Activated T-helper 1 cell treated with anti-CD3 and anti-CD28 coated beads, Interleukin-12 subunit alpha, Interleukin-12 subunit beta, Interleukin-2, Interleukin-4 antibody, amounts not matched to agents 30 ng/mL and 10 ng/mL and 1 ng/mL, durations not matched to agents 14 hours and 24 hours and 36 hours (primary cell): ENCODE measurements at regions not wholly inside any gene's neighbourhood (a gene's known extent, or its start where the extent isn't known, plus 50 kb on each side); places are given as distances from the start of the nearest gene placed in this dataset.
A peak's percentile ranks its signal among the peaks of the same experiment; 100 is the strongest.

Experiments
- DNase-seq: peaks from one replicate; pipeline ENCODE4 v3.0.0; 2021; ENCODE audit warnings: low spot score
- H3K27ac Mint-ChIP-seq: one replicate; pipeline ENCODE4 v1.8.0; 2021; ENCODE audit warnings: mild to moderate bottlenecking, mixed read lengths
- H3K27me3 Mint-ChIP-seq: one replicate; pipeline ENCODE4 v1.8.0; 2022; ENCODE audit warnings: mild to moderate bottlenecking, moderate library complexity, mixed read lengths; ENCODE audit not compliant: insufficient read depth
- H3K36me3 Mint-ChIP-seq: one replicate; pipeline ENCODE4 v1.8.0; 2021; ENCODE audit warnings: low read depth, mixed read lengths
- H3K4me1 Mint-ChIP-seq: one replicate; pipeline ENCODE4 v1.8.0; 2021; ENCODE audit warnings: low read depth, mixed read lengths
- H3K4me3 Mint-ChIP-seq: one replicate; pipeline ENCODE4 v1.8.0; 2021; ENCODE audit warnings: mild to moderate bottlenecking, moderate library complexity, mixed read lengths
- H3K9me3 Mint-ChIP-seq: one replicate; pipeline ENCODE4 v1.8.0; 2021; ENCODE audit warnings: mixed read lengths
- intact Hi-C: fragments of 100-400 bp; cut with micrococcal nuclease; formaldehyde crosslinking; loops from one replicate; pipeline ENCODE4 v1.15.1; 2024

- Mint-ChIP-seq H3K9me3 (no peaks in the 10 kb centered on the region), H3K4me1 (no peaks in the 10 kb centered on the region), H3K27me3 (peaks cover 3% of the 10 kb centered on the region), H3K27ac (no peak overlapping the region), H3K4me3 (no peak overlapping the region), H3K36me3 (no peaks in the 10 kb centered on the region)
- intact Hi-C loops = no loop called here
- no peak for DNase-seq
Observed at GRCh38 chr18:44497757-44498490, 182.8 kb upstream of the SETBP1 start.

- no peaks in the 10 kb centered on the region for H3K36me3 Mint-ChIP-seq
- DNase-seq = no peak
- peaks cover 3% of the 10 kb centered on the region for H3K27me3 Mint-ChIP-seq
- intact Hi-C loops = no loop called here
- H3K9me3 Mint-ChIP-seq = no peaks in the 10 kb centered on the region
- no peak overlapping the region for H3K27ac Mint-ChIP-seq
- H3K4me1 Mint-ChIP-seq = no peaks in the 10 kb centered on the region
- H3K4me3 Mint-ChIP-seq = no peak overlapping the region
Observed at GRCh38 chr18:44500808-44501610, 179.7 kb upstream of the SETBP1 start.

DNA sequence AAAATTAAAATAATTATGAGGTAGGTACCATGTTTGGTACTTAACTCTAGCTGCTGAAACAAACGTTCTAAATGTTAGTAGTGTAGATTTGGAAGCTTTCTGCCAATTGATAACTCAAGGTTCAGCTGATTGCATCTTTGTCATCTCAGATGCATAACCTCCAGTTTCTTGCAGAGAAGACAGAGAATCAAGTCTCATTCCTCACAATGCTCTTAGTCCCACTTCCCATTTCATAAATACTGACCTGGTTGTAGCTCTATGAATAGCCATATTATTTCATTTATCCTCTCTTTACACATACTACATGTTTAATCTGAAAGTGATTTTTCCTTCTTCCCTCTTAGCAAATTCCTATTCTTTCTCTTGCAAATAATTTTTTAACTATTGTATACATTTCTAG is 178.5 kb upstream of the SETBP1 start:
- intact Hi-C loops = no loop called here
- DNase-seq = no peak
- H3K27ac Mint-ChIP-seq = no peak overlapping the region
- no peak overlapping the region for H3K4me3 Mint-ChIP-seq
- peaks cover 3% of the 10 kb centered on the region for H3K27me3 Mint-ChIP-seq
- H3K4me1 Mint-ChIP-seq = no peaks in the 10 kb centered on the region
- H3K9me3 Mint-ChIP-seq = no peaks in the 10 kb centered on the region
- H3K36me3 Mint-ChIP-seq = no peaks in the 10 kb centered on the region

GRCh38 chr18:44502790-44503189 is 177.9 kb upstream of the SETBP1 start:
- no peak for DNase-seq
- Mint-ChIP-seq H3K27me3 (peaks cover 3% of the 10 kb centered on the region), H3K4me3 (no peak overlapping the region), H3K4me1 (no peaks in the 10 kb centered on the region), H3K9me3 (no peaks in the 10 kb centered on the region), H3K36me3 (no peaks in the 10 kb centered on the region), H3K27ac (no peak overlapping the region)
- intact Hi-C loops = no loop called here

GRCh38 chr18:44503854-44504253 is 176.8 kb upstream of the SETBP1 start:
- Mint-ChIP-seq H3K27ac (no peak overlapping the region), H3K4me3 (no peak overlapping the region), H3K36me3 (no peaks in the 10 kb centered on the region), H3K4me1 (no peaks in the 10 kb centered on the region), H3K27me3 (peaks cover 3% of the 10 kb centered on the region), H3K9me3 (no peaks in the 10 kb centered on the region)
- DNase-seq = no peak
- intact Hi-C loops = no loop called here

- H3K36me3 Mint-ChIP-seq = no peaks in the 10 kb centered on the region
- H3K4me3 Mint-ChIP-seq = no peak overlapping the region
- peak; percentile 11 for DNase-seq
- no peaks in the 10 kb centered on the region for H3K4me1 Mint-ChIP-seq
- H3K27ac Mint-ChIP-seq = no peak overlapping the region
- intact Hi-C loops = no loop called here
- no peaks in the 10 kb centered on the region for H3K9me3 Mint-ChIP-seq
- H3K27me3 Mint-ChIP-seq = peaks cover 2% of the 10 kb centered on the region
Observed at GRCh38 chr18:44507729-44508325, 172.9 kb upstream of the SETBP1 start.

DNA sequence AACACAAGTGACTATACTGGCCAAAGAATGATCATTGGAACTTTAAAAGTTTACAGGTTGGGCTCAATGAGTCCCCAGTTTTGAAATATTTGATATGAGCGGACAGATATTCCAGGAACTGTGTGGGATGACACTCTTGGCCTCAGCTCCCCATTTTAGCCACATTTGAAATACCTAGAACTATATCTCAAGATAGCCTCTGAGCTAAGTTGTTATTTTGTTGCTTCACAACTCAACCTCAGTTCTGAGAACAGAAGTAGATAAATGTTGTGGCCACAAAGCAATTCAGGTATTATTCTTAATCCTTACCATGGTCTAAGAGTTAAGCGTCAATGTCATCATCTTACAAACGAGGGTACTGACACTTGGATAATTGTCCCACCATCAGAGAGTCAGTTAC is 172.2 kb upstream of the SETBP1 start:
- Mint-ChIP-seq H3K27me3 (peaks cover 2% of the 10 kb centered on the region), H3K36me3 (no peaks in the 10 kb centered on the region), H3K27ac (no peak overlapping the region), H3K4me3 (no peak overlapping the region), H3K4me1 (no peaks in the 10 kb centered on the region), H3K9me3 (no peaks in the 10 kb centered on the region)
- intact Hi-C loops = no loop called here
- DNase-seq = no peak

DNA sequence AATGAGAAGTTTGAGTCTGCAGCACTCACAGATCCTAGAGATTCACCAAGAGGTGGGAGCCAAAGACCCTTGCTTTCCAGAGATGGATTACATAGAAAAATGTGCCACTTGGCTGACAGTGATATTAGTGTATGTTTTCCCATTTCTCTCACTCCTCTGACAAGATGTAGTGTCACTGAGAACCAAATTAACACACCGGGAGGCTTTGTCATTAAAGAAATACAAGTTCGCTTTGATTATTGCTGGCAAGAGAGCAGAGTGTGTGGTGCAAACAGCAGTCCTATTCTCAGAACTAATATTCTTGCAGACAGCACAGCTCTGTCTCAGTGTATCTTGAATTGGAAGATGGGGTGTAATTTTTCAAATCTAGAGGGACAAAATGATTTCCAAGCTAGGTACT is 171.6 kb upstream of the SETBP1 start:
- no peak for DNase-seq
- Mint-ChIP-seq H3K27ac (no peak overlapping the region), H3K27me3 (peaks cover 2% of the 10 kb centered on the region), H3K36me3 (no peaks in the 10 kb centered on the region), H3K4me1 (no peaks in the 10 kb centered on the region), H3K4me3 (no peak overlapping the region), H3K9me3 (no peaks in the 10 kb centered on the region)
- intact Hi-C loops = no loop called here

- Mint-ChIP-seq H3K36me3 (no peaks in the 10 kb centered on the region), H3K4me1 (no peaks in the 10 kb centered on the region), H3K27ac (no peak overlapping the region), H3K4me3 (no peak overlapping the region), H3K27me3 (peaks cover 2% of the 10 kb centered on the region), H3K9me3 (no peaks in the 10 kb centered on the region)
- intact Hi-C loops = no loop called here
- DNase-seq = no peak
Observed at GRCh38 chr18:44510390-44510789, 170.3 kb upstream of the SETBP1 start.

DNA sequence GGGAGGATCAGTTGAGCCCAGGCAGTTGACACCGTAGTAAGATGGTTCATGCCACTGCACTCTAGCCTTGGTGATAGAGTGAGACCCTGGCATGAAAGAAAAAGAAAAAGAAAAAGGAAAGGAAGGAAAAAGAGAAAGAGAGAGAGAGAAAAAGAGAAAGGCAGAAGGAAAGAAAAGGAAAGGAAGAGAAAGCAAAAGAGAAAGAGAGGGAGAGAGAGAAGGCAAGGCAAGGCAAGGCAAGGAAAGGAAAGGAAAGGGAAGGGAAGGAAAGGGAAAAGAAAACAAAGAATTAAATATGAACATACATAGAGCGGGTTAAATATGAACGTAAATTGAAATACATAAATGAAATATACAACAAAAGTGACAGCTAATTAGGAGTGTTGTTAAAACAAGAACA is 167.5 kb upstream of the SETBP1 start:
- H3K27ac Mint-ChIP-seq = no peak overlapping the region
- intact Hi-C loops = no loop called here
- no peak for DNase-seq
- no peaks in the 10 kb centered on the region for H3K4me1 Mint-ChIP-seq
- no peak overlapping the region for H3K4me3 Mint-ChIP-seq
- no peaks in the 10 kb centered on the region for H3K9me3 Mint-ChIP-seq
- H3K36me3 Mint-ChIP-seq = no peaks in the 10 kb centered on the region
- H3K27me3 Mint-ChIP-seq = peaks cover 2% of the 10 kb centered on the region

- Mint-ChIP-seq H3K27ac (no peak overlapping the region), H3K4me1 (no peaks in the 10 kb centered on the region), H3K4me3 (no peak overlapping the region), H3K27me3 (peaks cover 2% of the 10 kb centered on the region), H3K9me3 (no peaks in the 10 kb centered on the region), H3K36me3 (no peaks in the 10 kb centered on the region)
- intact Hi-C loops = no loop called here
- no peak for DNase-seq
Observed at GRCh38 chr18:44514106-44514505, 166.6 kb upstream of the SETBP1 start.

GRCh38 chr18:44514766-44515165 is 165.9 kb upstream of the SETBP1 start:
- H3K27me3 Mint-ChIP-seq = peaks cover 2% of the 10 kb centered on the region
- no peak overlapping the region for H3K4me3 Mint-ChIP-seq
- H3K4me1 Mint-ChIP-seq = no peaks in the 10 kb centered on the region
- H3K9me3 Mint-ChIP-seq = no peaks in the 10 kb centered on the region
- H3K36me3 Mint-ChIP-seq = no peaks in the 10 kb centered on the region
- intact Hi-C loops = no loop called here
- no peak overlapping the region for H3K27ac Mint-ChIP-seq
- no peak for DNase-seq

- H3K4me3 Mint-ChIP-seq = no peak overlapping the region
- intact Hi-C loops = no loop called here
- H3K27me3 Mint-ChIP-seq = no peaks in the 10 kb centered on the region
- H3K36me3 Mint-ChIP-seq = no peaks in the 10 kb centered on the region
- H3K9me3 Mint-ChIP-seq = no peaks in the 10 kb centered on the region
- no peak for DNase-seq
- no peak overlapping the region for H3K27ac Mint-ChIP-seq
- no peaks in the 10 kb centered on the region for H3K4me1 Mint-ChIP-seq
Observed at GRCh38 chr18:44516450-44516849, 164.2 kb upstream of the SETBP1 start.
